Endothelial cell of umbilical vein (primary cell): ENCODE measurements at regions not wholly inside any gene's neighbourhood (a gene's known extent, or its start where the extent isn't known, plus 50 kb on each side); places are given as distances from the start of the nearest gene placed in this dataset.

ENCODE experiments used
- BruUV-seq: library from RNA; stranded (reverse); fragments of 400-500 nt; replicated peaks from 2 replicates; lab custom pipeline; 2021; lab: Mats Ljungman, UMichigan
- CTCF ChIA-PET: fragments of 300-600, 350-600 bp; sonication (Branson Sonifier 250); formaldehyde crosslinking; loops from one replicate; lab custom pipeline; 2021; ENCODE audit warnings: antibody characterized with exemption, inconsistent platforms; lab: Charles Lee
- POLR2A ChIA-PET: fragments of 300-600, 350-600 bp; sonication (Branson Sonifier 250); formaldehyde crosslinking; loops from one replicate; lab custom pipeline; 2021; ENCODE audit warnings: antibody characterized with exemption, inconsistent platforms; lab: Charles Lee
- DNase-seq: peaks from one replicate; pipeline ENCODE4 v3.0.0-alpha.2; 2011; ENCODE audit warnings: low read depth, low spot score
- FAIRE-seq: peaks from 2 replicates; lab custom pipeline; 2011; peaks lifted over from hg19 to GRCh38; lab: Jason Lieb, UNC
- H2AFZ ChIP-seq: 2 replicates; pipeline ENCODE4 v1.6.0; 2012; ENCODE audit warnings: low read depth, low read length, control low read depth, inconsistent platforms
- H3K27ac ChIP-seq: 2 replicates; pipeline ENCODE4 v1.5.1; 2011; ENCODE audit warnings: low read depth, mild to moderate bottlenecking, control low read depth, low read length, moderate library complexity; ENCODE audit not compliant: insufficient read depth
- H3K27me3 ChIP-seq, 2 experiments: 2 replicates each; pipeline versions ENCODE4 v1.6.0 to v1.6.1; 2011; ENCODE audit warnings: low read length in 2 of 2, mixed read lengths in 1 of 2; ENCODE audit not compliant: control insufficient read depth in 2 of 2, insufficient read depth in 2 of 2
- H3K36me3 ChIP-seq, 2 experiments: 2 replicates in 1 of 2; 3 replicates in 1 of 2; pipeline ENCODE4 v1.5.1; 2011; ENCODE audit warnings: low read length in 2 of 2, mild to moderate bottlenecking in 1 of 2, moderate library complexity in 1 of 2; ENCODE audit not compliant: control insufficient read depth in 2 of 2, insufficient read depth in 2 of 2; ENCODE audit errors: extremely low read depth in 1 of 2
- H3K4me1 ChIP-seq: 3 replicates; pipeline ENCODE4 v1.5.1; 2011; ENCODE audit warnings: mild to moderate bottlenecking, low read length; ENCODE audit not compliant: control insufficient read depth, insufficient read depth; ENCODE audit errors: extremely low read depth
- H3K4me2 ChIP-seq: 2 replicates; pipeline ENCODE4 v1.6.1; 2011; ENCODE audit warnings: low read length, control low read depth, mixed read lengths; ENCODE audit not compliant: insufficient read depth
- H3K4me3 ChIP-seq, 3 experiments: fragments of 200-600 bp in 1 of 3; sonication (generic), shearing (Covaris generic) in 1 of 3; replicated peaks in 1 of 3; 2 replicates each; pipeline ENCODE4 v1.5.1; 2011 to 2016; ENCODE audit warnings: control low read depth in 3 of 3, low read length in 3 of 3, mild to moderate bottlenecking in 2 of 3, inconsistent platforms in 1 of 3, low read depth in 1 of 3, moderate library complexity in 1 of 3; ENCODE audit not compliant: insufficient read depth in 1 of 3
- H3K79me2 ChIP-seq: 2 replicates; pipeline ENCODE4 v1.6.0; 2012; ENCODE audit warnings: low read length, inconsistent platforms; ENCODE audit not compliant: control insufficient read depth, insufficient read depth
- H3K9ac ChIP-seq: replicated peaks from 2 replicates; pipeline ENCODE3; 2011; ENCODE audit warnings: low read length, control low read depth; ENCODE audit not compliant: insufficient read depth; ENCODE audit errors: extremely low read depth
- H3K9me1 ChIP-seq: replicated peaks from 3 replicates; pipeline ENCODE4 v1.6.0; 2011; ENCODE audit warnings: mild to moderate bottlenecking, low read length; ENCODE audit not compliant: control insufficient read depth, insufficient read depth; ENCODE audit errors: extremely low read depth
- H3K9me3 ChIP-seq: replicated peaks from 2 replicates; pipeline ENCODE4 v1.5.1; 2012; ENCODE audit warnings: low read length, inconsistent platforms; ENCODE audit not compliant: control insufficient read depth, insufficient read depth
- H4K20me1 ChIP-seq: replicated peaks from 2 replicates; pipeline ENCODE3; 2011; ENCODE audit warnings: mild to moderate bottlenecking, low read length; ENCODE audit not compliant: control insufficient read depth, insufficient read depth; ENCODE audit errors: extremely low read depth
- EZH2 ChIP-seq: IDR thresholded peaks from 2 replicates; pipeline ENCODE4 v1.6.1; 2012; ENCODE audit warnings: borderline replicate concordance, low read depth, mild to moderate bottlenecking, moderate library complexity, low read length, inconsistent platforms; ENCODE audit not compliant: severe bottlenecking
- FOS ChIP-seq: IDR thresholded peaks from 2 replicates; pipeline ENCODE4 v1.6.1; 2011; ENCODE audit warnings: mild to moderate bottlenecking, low read length, moderate library complexity, borderline replicate concordance; ENCODE audit not compliant: insufficient read depth
- GATA2 ChIP-seq: IDR thresholded peaks from 2 replicates; pipeline ENCODE4 v1.7.0; 2011; ENCODE audit warnings: low read depth, mild to moderate bottlenecking, moderate library complexity, mixed read lengths, low read length; ENCODE audit not compliant: insufficient read length, insufficient read depth
- JUN ChIP-seq: IDR thresholded peaks from 2 replicates; pipeline ENCODE4 v1.6.1; 2011; ENCODE audit warnings: borderline replicate concordance, low read depth; ENCODE audit not compliant: insufficient read length, insufficient read depth
- MYC ChIP-seq: IDR thresholded peaks from one replicate; pipeline ENCODE4 v1.6.1; 2011; ENCODE audit warnings: mild to moderate bottlenecking, low read depth, low read length
- POLR2A ChIP-seq: IDR thresholded peaks from 2 replicates; pipeline ENCODE4 v1.6.1; 2012; ENCODE audit warnings: low read depth, mild to moderate bottlenecking, control low read depth, low read length
- POLR2AphosphoS5 ChIP-seq: IDR thresholded peaks from 2 replicates; pipeline ENCODE4 v1.6.1; 2012; ENCODE audit warnings: low read depth, mild to moderate bottlenecking, control low read depth, low read length, moderate library complexity; ENCODE audit not compliant: insufficient read depth
- dilution Hi-C: fragments of 300-500 bp; cut with MboI; formaldehyde crosslinking; loops from one replicate; pipeline ENCODE4 v1.15.0; 2019; ENCODE audit warnings: low sequenced_read_pairs; ENCODE audit not compliant: extremely low pct_ligation_motif_present
- intact Hi-C: fragments of 100-400 bp; cut with micrococcal nuclease; formaldehyde crosslinking; loops from one replicate; pipeline ENCODE4 v1.10.0; 2022
- TF ChIP-seq, protein P1 (sequence below): IDR thresholded peaks from 2 replicates; pipeline ENCODE4 v1.6.1; 2011; ENCODE audit not compliant: insufficient read depth, insufficient read length
- TF ChIP-seq, protein P2 (sequence below), 2 donors: IDR thresholded peaks; 1 replicate in 1 of 2; 2 replicates in 1 of 2; pipeline ENCODE4 v1.5.1; 2011; ENCODE audit warnings: low read length in 2 of 2, mild to moderate bottlenecking in 2 of 2, moderate library complexity in 2 of 2, control low read depth in 1 of 2, inconsistent platforms in 1 of 2, low read depth in 1 of 2; ENCODE audit not compliant: insufficient read depth in 1 of 2; ENCODE audit errors: extremely low read depth in 1 of 2

DNA sequence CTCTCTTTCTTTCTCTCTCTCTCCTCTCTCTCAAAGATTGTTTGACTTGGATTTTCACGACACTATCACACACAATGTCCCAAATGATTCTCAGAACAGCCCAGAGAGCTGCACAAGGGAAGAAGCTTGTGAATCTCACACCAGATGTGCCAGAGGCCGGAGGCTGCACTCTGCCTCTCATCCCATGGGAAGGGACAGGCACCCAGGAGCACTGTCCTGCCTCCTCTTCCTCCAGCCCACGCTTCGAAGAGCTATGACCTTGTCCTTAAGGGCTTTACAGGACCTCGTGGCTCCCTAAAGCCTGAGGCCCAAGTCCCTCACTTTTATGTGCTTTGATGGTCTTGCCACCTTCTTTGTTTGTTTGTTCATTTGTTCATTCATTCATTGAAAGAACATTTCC is 267.6 kb downstream of the FAM43A start:
- no peaks in the 10 kb centered on the region for H3K36me3 ChIP-seq
- H3K4me1 ChIP-seq = peaks cover 6% of the 10 kb centered on the region
- no peaks in the 10 kb centered on the region for H3K27me3 ChIP-seq
- TF ChIP-seq POLR2AphosphoS5 (no peak), FOS (no peak), POLR2A (no peak)
- TF ChIP-seq, protein P1, sequence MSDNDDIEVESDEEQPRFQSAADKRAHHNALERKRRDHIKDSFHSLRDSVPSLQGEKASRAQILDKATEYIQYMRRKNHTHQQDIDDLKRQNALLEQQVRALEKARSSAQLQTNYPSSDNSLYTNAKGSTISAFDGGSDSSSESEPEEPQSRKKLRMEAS = no peak
- no peak overlapping the region for H3K27ac ChIP-seq
- no peak overlapping the region for H3K4me3 ChIP-seq
- dilution Hi-C loops (no loop called here), intact Hi-C loops (no loop called here)
- H3K9me3 ChIP-seq = no peaks in the 10 kb centered on the region
- no peak overlapping the region for H3K9ac ChIP-seq
- peak; percentile 8 for FAIRE-seq
- H3K9me1 ChIP-seq = no peaks in the 10 kb centered on the region
- BruUV-seq = no TSS peak
- no peak overlapping the region for H3K4me2 ChIP-seq
- no peak overlapping the region for H2AFZ ChIP-seq
- no peaks in the 10 kb centered on the region for H3K79me2 ChIP-seq
- no peaks in the 10 kb centered on the region for H4K20me1 ChIP-seq
- DNase-seq = no peak
- ChIA-PET POLR2A (no interaction called here), CTCF (interaction anchor here (0.7 to 1.7 kb wide), 7 partner anchors 8 to 270 kb away, joined by 3 to 9 read pairs (median 4); no protein-coding TSS in a partner anchor)

DNA sequence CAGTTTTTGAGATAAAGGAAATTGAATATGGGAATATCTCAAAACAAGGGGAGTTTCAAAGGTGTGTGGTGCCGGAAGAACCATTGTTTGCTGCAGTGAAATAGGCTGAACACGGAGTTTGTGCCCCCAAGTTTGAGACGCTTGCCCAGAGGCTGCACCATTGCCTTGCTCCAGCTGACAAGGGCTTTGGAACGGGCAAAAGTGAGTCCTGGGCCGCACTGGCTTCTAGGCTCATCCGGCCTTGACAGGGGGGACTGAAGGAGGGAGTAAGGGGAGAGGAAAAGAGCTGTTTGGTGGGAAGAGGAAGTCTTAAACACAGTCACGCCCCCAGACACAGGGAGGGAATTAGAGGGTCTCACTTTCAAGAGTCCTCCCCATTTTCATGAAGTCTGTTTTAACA is 269.9 kb downstream of the FAM43A start:
- POLR2A ChIA-PET = no interaction called here

More for the DNA sequence above, 269.9 kb downstream of the FAM43A start:
- intact Hi-C loops (loop anchor here (2.0 kb wide), 1 partner anchor 25 kb away; no protein-coding TSS in a partner anchor), dilution Hi-C loops (no loop called here)
- no peak overlapping the region for H3K4me2 ChIP-seq
- H3K9me3 ChIP-seq = no peaks in the 10 kb centered on the region
- no peak overlapping the region for H3K27ac ChIP-seq
- no peaks in the 10 kb centered on the region for H3K79me2 ChIP-seq
- no peaks in the 10 kb centered on the region for H3K9me1 ChIP-seq
- H3K4me3 ChIP-seq = no peak overlapping the region
- TF ChIP-seq MYC (no peak), POLR2A (no peak), FOS (no peak), GATA2 (no peak), JUN (no peak), EZH2 (no peak), POLR2AphosphoS5 (no peak)
- TF ChIP-seq, protein P2, sequence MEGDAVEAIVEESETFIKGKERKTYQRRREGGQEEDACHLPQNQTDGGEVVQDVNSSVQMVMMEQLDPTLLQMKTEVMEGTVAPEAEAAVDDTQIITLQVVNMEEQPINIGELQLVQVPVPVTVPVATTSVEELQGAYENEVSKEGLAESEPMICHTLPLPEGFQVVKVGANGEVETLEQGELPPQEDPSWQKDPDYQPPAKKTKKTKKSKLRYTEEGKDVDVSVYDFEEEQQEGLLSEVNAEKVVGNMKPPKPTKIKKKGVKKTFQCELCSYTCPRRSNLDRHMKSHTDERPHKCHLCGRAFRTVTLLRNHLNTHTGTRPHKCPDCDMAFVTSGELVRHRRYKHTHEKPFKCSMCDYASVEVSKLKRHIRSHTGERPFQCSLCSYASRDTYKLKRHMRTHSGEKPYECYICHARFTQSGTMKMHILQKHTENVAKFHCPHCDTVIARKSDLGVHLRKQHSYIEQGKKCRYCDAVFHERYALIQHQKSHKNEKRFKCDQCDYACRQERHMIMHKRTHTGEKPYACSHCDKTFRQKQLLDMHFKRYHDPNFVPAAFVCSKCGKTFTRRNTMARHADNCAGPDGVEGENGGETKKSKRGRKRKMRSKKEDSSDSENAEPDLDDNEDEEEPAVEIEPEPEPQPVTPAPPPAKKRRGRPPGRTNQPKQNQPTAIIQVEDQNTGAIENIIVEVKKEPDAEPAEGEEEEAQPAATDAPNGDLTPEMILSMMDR (IDR thresholded peaks at IDR 0.05; ENCODE audit: extremely low read depth in 1 of 2, insufficient read depth in 1 of 2, low read depth in 1 of 2, low read length in 2 of 2) = no peak
- TF ChIP-seq, protein P1 = no peak
- DNase-seq = no peak
- peaks cover 6% of the 10 kb centered on the region for H3K4me1 ChIP-seq
- no peak overlapping the region for H2AFZ ChIP-seq
- CTCF ChIA-PET = no interaction called here
- H4K20me1 ChIP-seq = no peaks in the 10 kb centered on the region
- H3K27me3 ChIP-seq = no peaks in the 10 kb centered on the region
- no peaks in the 10 kb centered on the region for H3K36me3 ChIP-seq
- FAIRE-seq = peak; percentile 42
- no peak overlapping the region for H3K9ac ChIP-seq
- BruUV-seq = no TSS peak
